Activated T-cell treated with anti-CD3 and anti-CD28 coated beads for 48 hours (primary cell): ENCODE measurements at regions not wholly inside any gene's neighbourhood (a gene's known extent, or its start where the extent isn't known, plus 50 kb on each side); places are given as distances from the start of the nearest gene placed in this dataset.
"Not testable (repeated sequence)": the region's sequence is repeated elsewhere in the genome, so short reads cannot be mapped to it uniquely, and the experiment has no call there.

ENCODE experiments used
- DNase-seq: peaks from one replicate; pipeline ENCODE4 v3.0.0-alpha.2; 2020; ENCODE audit warnings: low read depth

DNA sequence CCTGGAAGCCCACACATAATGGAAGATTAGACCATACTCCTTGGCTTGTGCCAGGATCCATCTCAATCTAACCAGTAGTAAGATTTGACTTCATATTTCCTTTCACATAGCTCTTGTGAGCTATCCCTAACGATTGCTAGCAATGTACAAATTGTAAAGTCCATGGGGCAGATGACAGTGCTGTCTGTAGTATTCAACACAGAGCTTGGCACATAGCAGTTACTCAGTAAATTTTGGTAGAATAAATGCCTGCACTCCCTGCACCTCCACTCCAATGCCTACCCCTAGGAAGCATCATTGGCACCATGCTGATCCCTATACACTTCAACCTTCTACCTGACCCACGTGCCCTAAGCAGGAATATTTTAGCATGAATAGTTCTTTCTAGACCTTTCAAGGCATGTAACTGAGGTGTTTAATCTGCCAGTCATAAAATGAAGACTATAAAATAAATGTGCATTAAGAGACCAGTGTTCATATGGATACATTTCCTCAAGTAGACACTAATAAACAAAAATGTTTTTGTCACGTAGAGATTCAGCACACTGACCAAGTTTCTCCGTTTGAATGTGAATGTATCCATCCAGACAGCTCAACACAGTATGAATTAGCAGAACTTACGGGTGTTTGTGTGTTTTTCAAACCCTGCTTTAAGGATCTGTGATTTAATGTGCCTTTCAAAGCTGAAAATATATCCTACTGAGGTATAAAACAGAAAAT is 98.8 kb downstream of the BMP4 start:
- DNase-seq = no peak

DNA sequence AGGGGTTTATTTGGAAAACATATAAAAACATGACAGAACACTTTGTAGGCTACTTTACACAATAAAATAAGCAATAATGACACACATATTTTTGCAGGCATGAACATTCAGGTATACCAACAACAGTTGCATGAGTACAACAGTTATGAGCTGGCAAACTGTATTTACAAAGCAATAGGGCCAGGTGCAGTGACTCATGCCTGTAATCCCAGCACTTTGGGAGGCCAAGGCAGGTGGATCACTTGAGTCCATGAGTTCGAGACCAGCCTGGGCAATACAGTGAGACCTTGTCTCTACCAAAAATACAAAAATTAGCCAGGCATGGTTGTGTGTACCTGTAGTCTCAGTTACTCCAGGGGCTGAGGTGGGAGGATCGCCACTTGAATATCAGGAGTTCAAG is 101.1 kb downstream of the BMP4 start:
- no peak for DNase-seq

DNA sequence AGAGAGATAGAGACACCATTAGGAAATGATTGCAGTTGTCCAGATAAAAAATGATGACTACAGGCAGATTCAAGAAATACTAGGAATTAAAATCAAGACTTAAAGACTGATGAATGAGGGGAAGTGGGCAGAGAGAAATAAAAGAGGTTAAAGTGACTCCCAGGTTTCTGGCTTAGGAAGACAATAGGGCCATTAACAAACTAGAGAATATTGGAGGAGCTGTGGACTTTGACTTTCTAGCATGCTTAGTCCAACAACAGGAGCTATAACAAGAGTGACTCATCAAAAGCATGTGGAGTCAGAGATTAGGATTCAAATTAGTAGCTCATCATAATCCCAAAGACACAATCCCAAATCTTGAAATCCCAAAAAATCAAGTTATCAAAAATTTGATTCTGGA is 101.5 kb downstream of the BMP4 start:
- DNase-seq = no peak

DNA sequence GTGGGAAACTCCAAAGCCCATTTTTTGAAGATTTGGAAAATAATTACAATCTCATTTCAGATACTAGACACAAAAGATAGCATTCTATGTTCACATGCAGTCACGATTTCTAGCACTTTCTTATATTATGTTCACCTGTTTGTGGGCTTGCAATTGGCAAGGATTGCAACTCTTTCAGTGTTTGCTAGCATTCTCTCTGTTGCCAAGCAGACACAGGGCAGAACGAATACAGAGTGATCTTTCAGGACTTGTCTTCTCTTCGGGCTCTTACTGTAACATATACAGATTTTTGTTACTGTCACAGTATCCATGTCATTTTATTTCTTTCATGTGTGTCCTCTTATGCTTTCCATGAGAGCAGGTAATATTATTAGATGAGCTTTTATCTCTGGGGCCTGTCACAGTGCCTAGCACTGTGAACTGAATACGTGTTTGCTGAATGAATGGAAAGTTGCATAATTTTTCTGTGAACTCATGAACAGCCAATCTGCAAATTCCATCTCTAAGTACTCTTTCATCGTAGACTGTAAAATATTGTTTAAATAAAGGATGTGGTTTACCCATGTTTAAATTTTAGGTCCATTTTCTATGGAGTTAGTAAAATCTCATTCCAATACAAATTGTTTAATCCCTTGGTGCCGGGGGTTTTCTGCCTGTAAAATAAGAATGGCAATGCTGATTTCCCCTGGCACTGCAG is 105.1 kb downstream of the BMP4 start:
- DNase-seq = no peak

DNA sequence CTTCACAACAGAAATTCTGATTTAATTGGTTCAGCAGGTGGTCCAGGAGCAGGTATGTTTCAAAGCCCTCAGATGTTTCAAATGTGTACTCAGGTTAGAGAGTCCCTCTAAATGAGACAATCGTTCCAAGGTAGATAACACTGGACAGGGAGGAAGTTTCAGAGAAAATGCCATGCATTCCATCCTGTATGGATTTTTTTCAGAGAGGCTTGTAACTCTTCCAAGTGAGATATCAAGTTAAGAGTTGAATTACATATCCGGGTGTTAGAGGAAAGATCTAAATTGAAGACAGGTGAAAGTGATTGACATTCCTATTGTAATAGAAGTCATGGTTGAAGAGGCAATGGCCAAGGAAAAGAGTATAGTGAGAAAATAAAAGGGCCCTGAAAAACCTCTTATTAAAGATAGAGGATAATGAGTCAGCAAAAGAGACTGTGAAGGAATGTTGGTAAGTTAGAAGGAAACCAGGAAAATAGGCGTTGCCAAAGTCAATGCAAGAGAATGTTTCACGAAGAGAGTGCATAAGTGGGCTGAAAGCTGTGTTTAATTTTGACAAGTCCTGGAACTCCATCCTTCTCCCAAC is 105.8 kb downstream of the BMP4 start:
- DNase-seq = no peak

DNA sequence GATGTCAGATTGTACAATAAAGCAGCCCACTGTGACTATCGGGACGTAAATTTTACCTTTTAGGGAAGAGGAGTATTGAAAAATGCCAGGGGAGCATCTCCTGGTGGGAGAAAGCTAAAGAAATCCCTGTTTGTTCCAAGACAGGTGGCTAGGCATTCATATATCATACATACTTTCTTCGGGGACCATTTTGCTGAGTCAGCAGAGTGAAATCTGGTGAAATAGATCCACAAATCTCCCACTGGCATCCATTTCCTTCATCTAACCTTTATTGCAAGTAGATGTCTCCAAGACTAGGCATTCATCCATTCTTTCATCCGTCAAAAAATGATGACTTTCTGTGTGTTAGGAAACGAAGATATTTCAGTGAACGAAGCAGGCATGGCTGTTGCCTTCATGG is 107.1 kb downstream of the BMP4 start:
- DNase-seq = no peak

DNA sequence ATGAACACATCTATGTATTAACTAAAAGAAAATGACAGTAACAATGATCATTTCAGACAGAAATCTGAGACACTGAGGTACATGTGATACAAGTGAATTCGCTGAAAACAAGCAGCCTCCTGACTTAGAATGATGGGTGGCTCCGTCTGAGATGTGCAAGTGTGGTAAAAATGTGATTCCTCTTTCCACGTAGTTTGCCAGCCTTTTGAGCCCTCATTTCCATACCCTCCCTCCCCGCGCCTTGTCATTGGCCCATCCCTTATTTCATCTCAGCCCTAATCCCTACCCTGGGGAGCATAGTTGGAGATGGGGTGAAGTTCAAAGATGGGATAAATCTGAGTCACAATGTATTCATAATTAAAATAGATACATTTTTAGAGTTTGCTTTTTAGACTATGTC is 107.8 kb downstream of the BMP4 start:
- DNase-seq = no peak

DNA sequence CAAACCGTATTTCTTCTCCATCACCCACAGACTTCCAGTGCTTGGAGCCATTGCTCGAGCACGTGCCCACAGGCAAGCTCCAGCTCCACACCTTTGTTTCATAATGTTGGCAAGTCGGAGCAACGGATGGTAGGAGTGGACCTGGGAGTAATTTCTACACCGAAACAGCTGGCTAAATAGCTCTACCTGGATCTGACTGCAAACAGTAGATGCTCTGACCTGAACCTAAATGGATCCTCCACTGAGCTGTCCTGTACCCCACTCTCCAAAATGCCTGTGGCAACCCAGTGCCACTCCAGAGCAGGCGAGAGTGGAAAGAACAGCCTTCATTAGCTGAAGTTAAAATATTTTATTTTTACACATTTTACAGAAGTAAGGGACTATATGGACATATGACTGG is 108.7 kb downstream of the BMP4 start:
- DNase-seq = no peak

DNA sequence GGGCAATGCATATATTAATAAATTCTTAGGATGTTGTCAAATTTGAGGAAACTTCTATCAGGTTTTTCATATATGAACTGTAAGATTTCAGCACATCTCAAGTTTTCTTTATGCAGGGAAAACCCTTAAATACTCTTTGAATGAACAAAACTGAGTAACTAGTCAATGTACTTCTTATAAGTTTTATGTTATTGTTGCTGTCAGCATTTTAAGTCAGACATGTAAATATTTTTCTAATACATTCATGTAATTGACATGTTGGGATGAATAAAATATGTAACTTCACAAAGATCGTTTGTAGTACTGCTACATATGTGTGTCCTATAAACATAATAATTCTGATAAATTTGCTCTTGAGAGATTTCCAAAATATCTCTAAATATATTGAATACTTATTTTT is 109.6 kb downstream of the BMP4 start:
- no peak for DNase-seq

DNA sequence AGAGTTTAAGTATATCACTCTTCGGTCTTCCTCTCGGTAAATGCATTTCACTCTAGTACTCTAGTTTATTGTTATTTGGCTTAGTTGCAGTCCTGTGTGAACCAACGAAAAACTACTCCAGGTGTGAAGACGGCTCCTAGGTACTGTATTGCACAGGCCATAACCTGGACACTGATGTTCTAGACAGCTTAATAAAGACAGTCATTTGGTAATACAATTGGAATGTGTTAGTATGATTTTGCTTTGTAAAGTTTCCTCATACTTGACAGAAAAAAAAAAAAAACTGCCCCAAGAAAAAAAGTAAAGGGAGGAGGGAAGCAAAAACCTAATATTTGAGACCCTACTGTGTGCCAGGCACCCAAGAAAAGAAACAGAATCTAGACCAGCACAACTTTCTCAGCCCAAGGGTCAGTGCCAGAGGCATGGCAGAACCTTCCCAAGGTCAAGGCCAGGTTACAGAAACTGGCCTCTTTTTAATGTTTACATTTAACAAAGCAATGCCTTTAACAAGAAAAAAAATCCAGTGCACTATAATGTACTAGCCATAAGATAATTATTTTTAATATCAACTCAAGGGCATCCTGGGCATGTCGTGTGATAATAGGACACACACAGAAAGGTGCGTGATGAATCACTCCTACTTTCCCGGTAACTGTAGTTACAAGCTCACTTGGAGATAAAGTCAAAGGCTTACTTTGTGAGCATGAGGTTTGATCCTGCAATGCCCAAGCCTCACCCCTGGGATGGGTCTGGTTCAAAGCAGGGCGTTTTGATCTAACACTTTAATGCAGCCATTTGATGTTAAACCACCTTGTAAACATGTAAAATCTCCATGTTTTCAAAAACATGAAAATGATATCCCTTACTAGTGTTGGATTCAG is 110.6 kb downstream of the BMP4 start:
- no peak for DNase-seq

DNA sequence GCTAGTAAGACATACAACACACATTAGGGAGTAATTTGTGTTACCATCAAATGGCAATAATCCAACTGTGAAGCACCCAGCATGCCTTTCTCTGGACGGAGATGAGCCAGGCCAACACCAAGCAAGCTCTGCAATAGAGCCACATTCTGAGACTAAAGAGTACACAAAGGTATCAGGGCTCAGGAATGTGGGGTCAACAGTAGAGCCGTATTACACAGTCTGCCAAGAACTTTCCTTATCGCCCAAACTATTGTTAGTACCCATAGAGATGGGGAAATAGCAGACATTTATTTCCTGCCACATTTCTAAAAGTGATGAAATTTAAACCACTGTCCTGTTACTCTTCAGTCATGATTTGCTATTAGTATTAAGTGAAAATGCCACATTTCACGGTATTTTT is 113.7 kb downstream of the BMP4 start:
- DNase-seq = no peak

DNA sequence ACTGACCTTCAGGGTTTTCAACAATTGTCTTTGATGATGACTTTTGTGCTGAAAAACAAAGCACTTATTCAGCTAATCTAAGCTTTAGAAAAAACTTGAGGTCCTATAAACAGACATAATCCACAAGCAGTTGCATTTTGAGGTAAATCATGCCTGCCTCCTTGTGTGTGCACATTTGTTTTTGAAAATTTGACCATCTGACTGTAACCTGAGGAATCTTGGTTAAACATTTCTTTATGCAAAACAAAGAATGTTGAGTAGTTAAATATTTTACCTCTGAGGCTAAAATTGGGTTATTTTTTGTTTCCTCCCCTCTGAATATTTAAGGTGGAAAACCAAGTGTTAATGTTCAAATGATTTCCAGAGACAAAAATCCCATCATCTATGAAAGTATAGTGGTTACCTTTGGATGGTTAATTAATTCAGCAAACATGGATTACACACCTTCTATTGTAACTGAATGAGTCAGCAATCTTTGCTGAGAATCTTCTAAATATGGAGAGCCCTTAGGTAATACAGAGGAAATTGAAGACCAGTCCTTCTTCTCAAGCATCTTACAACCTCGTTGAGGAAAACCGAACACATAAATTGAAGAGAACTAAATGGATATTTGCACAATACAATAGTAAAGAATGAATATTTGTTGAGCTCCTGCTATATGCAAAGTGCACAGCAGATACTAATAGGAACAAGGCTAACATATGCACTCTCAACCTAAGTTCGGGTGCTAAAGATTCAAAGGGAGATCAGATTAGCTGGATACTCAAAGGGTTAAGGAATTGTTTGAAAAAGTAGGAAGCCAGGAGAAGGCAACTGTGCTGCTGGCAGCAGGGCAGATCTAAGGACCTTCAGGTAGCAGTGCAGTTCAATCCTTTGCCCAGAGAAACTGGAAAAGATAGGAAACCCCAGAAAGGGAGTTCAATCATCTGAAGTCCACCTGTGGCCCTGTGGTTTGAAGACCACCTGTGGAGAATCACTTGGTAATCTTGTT is 115.2 kb downstream of the BMP4 start:
- no peak for DNase-seq

DNA sequence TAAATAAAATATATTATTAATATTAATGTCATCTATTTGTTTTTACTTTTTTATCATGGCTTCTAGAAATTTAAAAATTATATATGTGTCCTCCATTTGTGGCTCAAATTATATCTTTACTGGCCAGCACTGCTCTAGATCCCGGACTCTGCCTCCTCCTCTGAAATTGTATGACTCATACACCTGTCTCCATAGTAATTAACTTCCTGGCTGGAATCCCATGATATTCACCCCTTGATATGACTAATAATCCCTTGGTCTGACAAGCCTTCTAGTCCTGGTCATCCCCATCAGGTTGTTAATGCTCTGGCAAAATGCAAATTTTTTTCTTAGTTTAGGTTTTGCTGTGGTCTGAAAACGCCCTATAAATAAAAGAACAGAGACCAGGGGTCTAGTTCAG is 116.2 kb downstream of the BMP4 start:
- DNase-seq = no peak

DNA sequence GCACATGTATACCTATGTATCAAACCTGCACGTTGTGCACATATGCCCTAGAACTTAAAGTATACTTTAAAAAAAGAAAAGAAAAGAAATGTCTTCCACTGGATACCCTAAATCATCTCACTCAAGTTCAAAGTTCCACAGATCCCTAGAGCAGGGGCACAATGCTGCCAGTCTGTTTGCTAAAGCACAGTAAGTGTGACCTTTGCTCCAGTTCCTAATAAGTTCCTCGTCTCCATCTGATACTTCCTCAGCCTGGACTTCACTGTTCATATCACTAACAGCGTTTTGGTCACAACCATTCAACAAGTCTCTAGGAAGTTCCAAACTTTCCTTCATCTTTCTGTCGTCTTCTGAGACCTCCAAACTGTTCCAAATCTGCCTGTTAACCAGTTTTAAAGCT is 118.3 kb downstream of the BMP4 start:
- no peak for DNase-seq

DNA sequence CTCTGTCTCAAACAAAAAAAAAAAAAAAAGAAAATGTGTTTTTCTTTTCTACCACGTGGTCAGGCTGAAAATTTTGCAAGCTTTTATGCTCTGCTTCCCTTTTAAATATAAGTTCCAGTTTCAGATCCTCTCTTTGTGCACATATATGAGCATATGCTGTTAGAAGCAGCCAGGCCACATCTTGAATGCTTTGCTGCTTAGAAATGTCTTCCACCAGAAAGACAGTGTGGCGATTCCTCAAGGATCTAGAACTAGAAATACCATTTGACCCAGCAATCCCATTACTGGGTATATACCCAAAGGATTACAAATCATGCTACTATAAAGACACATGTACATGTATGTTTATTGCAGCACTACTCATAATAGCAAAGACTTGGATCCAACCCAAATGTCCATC is 119.0 kb downstream of the BMP4 start:
- DNase-seq = not testable (repeated sequence)

DNA sequence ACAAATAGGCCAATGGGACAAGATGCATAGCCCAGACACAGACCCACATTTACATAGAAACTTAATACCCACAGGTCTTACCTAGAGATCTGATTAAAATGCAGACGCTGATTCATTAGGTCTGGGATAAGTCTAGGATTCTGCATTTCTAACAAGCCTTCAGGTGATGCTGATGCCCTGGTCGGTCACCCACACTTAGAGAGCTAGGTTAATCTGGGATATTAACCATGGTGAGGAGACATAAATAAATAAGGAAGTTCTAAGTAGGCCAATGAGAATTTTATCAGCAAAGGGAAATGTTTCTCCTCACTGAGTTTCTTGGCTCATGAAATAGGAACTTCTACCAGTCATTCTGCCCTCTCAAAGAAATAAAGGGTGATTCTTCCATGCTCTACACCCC is 120.1 kb downstream of the BMP4 start:
- no peak for DNase-seq

DNA sequence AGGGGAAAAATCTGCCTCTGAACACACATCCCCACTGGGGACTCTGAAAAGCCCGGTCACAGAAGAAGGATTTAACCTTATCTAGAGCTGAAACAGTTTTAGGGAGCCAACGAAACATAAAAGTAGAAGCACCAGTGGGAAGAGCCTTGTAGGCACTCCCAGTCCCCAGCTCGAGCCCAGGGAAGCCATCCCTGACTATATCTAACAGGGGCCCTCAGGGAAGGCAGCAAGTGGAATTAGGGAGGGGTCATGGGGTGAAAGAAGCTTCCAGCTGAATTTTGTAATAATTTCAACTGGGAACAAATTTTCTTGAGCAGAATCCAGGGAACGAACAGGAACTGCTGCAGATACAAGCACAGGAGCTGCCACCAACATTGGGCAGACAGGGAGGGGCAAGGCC is 127.8 kb downstream of the BMP4 start:
- no peak for DNase-seq

DNA sequence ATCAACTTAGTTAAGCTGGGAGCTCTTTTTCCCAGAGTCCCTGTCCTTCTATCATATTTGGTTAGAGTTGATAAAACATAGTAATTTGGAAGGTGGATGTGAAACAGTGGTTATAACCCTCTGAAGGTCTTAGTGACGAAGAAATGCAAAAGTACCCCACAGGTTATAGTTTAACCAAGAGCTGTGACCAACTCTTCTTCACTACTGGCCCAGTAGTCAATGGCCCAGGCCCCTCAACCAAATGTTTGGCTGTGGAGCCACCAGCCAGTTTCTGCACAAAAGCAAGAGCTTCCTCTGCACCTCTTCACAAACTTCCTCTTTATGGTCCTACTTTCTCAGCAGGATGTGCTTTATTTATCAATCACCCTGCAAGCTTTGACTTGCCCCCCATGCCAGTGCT is 132.6 kb downstream of the BMP4 start:
- no peak for DNase-seq

DNA sequence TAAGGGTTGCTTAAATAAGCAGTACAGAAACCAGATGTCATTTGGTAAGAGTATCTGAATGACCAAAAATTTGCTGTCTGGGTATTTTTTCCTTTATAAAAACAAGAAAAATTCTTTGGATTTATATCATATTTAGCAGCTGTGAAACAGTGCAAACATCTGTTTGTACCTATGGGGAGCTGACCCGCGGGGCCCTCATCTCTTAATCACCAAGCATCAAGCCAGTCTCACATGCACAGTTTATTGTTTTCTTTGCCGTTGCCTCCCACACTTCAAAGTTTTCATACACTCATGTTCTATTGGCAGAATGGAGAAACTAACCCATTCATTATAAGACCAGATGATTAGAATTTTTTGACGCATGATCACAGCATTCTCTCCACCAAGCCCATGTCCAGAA is 142.2 kb downstream of the BMP4 start:
- DNase-seq = no peak

DNA sequence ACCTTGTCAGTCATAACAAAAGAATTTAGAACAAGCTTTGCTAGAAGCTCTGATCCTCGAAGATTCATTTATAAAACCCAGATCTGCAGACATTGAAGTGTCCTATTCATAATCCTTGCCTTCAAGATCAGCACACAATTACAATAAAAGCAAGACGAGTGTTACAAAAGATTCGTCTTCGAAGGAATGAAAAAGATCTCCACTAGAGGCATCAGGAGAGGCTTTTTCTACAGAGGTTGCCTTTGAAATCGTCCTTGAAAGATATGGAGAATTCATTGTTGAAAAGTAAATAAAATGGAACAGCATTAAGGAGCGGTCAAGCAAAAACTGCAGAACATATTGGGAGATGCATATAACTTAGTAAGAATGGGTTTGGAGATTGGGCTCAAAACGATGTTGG is 146.4 kb downstream of the BMP4 start:
- DNase-seq = no peak

DNA sequence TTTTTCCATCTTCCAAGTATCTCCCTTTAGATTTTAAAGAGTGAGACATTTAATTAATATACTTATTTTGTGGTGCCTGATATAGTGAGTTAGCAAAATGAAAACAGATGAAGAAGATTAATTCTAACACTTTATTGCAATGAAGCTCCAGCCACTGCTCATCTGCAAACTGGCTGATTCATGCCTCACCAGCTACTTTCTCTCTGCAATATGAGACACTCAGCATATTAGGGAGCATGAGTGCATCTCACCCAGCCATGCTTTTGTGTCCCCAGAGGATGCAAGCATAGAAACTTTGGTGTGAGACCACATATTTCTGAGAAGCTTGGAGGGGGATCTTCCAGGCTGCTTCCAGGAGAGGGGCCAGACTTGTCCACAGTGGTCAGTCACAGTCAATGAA is 148.6 kb downstream of the BMP4 start:
- no peak for DNase-seq
